ENCODE measurements at regions not wholly inside any gene's neighbourhood (a gene's known extent, or its start where the extent isn't known, plus 50 kb on each side); places are given as distances from the start of the nearest gene placed in this dataset.

DNA sequence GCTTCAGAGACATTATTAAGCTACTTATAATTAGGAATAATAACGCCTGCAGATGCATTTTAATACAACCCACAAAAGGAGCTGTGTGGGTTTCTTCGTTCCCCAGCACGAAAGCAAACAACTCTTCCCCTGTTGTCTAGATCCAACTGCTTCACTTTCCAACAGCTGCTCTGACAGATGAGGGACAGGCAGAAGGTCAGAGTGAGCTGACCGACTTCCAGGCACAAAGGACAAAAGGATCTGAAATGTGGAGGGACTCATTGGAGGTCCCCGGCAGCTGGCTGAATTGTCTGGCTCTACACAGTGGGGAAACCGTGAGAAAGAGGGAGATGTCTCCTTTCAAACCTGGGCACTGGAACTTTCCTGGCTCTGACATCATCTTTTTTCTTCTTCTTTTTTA, 79.1 kb upstream of the ALDH1B1 start:
- Histone ChIP-seq H3K4me1 (peaks cover 0 to 2% (median 0%) of the 10 kb centered on the region in 6 donors), H3K4me3 (no peak overlapping the region), H3K36me3 (no peaks in the 10 kb centered on the region), H3K27ac (no peak overlapping the region), H3K9me3 (no peaks in the 10 kb centered on the region), H3K27me3 (replicated peaks in 1 of 7) (peaks cover 0 to 31% (median 0%) of the 10 kb centered on the region in 7 donors)
- intact Hi-C loops (cut with DNase I; ENCODE audit: low total_unique reads), result no loop called here
- DNase-seq, result no peak
- TF ChIP-seq POLR2AphosphoS5 (IDR thresholded peaks at IDR 0.05) (no peak), POLR2A (IDR thresholded peaks at IDR 0.05) (no peak)
- TF ChIP-seq, protein P1, sequence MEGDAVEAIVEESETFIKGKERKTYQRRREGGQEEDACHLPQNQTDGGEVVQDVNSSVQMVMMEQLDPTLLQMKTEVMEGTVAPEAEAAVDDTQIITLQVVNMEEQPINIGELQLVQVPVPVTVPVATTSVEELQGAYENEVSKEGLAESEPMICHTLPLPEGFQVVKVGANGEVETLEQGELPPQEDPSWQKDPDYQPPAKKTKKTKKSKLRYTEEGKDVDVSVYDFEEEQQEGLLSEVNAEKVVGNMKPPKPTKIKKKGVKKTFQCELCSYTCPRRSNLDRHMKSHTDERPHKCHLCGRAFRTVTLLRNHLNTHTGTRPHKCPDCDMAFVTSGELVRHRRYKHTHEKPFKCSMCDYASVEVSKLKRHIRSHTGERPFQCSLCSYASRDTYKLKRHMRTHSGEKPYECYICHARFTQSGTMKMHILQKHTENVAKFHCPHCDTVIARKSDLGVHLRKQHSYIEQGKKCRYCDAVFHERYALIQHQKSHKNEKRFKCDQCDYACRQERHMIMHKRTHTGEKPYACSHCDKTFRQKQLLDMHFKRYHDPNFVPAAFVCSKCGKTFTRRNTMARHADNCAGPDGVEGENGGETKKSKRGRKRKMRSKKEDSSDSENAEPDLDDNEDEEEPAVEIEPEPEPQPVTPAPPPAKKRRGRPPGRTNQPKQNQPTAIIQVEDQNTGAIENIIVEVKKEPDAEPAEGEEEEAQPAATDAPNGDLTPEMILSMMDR (IDR thresholded peaks at IDR 0.05 in 8 of 11, conservative IDR thresholded peaks at IDR 0.05 in 3 of 11), result no peak
- WGBS, 5 donors, result 71 to 89% (median 76%) methylated on average over 6 of the region's 6 CpGs

DNA sequence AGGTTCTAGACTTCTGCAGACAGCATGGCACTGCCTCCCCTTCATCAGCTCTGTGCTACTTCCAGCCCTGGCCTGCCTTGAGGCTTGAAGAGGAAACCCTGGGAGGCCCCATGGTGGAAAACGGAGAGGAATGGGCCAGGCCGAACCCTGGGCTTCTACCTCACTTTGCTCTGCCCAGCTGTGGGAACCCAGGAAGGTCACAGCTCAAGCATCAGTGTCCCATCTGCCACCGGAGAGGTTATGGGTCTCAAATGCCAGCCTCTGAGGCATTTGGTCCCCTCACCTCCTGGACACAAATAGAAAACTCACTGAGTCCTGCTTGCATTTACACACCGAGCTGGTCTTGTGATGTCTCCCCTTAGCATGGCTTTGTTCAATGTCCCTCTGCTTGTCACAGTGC, 80.1 kb upstream of the ALDH1B1 start:
- WGBS, 5 donors, result 82 to 92% (median 88%) methylated on average over 3 to 4 of the region's 4 CpGs
- Histone ChIP-seq H3K27ac (no peak overlapping the region), H3K9me3 (no peaks in the 10 kb centered on the region), H3K4me1 (no peaks in the 10 kb centered on the region), H3K4me3 (no peak overlapping the region), H3K36me3 (no peaks in the 10 kb centered on the region), H3K27me3 (replicated peaks in 1 of 7) (peaks cover 0 to 34% (median 0%) of the 10 kb centered on the region in 7 donors)
- intact Hi-C loops (cut with DNase I; ENCODE audit: low total_unique reads), result no loop called here
- TF ChIP-seq POLR2AphosphoS5 (IDR thresholded peaks at IDR 0.05) (no peak), POLR2A (IDR thresholded peaks at IDR 0.05) (no peak)
- TF ChIP-seq, protein P1 (IDR thresholded peaks at IDR 0.05 in 8 of 11, conservative IDR thresholded peaks at IDR 0.05 in 3 of 11), result no peak
- DNase-seq, result no peak

DNA sequence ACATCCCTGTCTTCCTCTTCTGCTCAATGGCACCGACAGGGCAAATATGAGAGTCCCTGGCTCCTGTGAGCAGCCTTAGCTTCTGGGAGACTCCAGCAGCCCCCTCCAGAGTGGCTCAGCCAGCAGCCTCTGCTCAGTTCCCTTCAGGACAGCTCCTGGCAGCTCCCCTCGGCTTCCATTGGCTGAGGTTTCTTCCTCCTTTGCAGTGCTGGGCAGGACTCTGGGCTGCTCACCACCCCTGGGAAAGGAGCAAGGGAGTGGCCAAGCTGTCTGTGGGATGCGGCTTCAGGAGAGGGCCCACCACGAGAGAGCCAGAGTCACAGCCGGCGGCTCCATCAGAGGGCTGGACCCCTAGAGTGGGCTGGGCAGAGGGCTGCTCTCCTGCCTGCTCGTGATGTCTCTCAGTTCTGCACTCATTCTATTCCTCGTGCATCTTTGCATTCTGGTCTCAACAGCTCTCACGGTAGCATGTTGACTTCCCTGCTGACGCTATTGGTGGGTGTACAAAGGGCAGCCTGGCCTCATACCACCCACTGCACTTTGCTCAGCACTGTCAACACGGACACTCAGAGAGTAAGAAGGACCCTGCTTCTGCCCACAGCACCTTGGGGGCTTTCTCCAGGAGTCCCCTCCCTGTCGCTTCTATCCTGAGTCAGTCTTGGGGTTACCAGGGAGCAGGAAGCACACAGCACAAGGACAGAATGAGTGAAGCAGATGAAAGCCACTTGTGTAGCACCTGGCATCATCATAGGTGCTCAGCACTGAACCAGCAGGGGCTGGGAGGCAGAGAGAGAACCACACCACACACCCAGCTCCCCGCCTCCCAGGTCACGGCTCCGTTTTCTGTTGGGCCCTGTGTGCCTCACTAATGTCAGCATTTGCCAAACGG, 80.9 kb upstream of the ALDH1B1 start:
- H3K4me1 ChIP-seq, result no peaks in the 10 kb centered on the region
- H3K9me3 ChIP-seq, result no peaks in the 10 kb centered on the region
- peaks cover 0 to 34% (median 0%) of the 10 kb centered on the region in 7 donors for H3K27me3 ChIP-seq (replicated peaks in 1 of 7)
- no peak overlapping the region for H3K4me3 ChIP-seq
- 54 to 72% (median 61%) methylated on average over 13 to 16 of the region's 16 CpGs for WGBS, 5 donors
- H3K36me3 ChIP-seq, result no peaks in the 10 kb centered on the region
- TF ChIP-seq POLR2AphosphoS5 (IDR thresholded peaks at IDR 0.05) (no peak), POLR2A (IDR thresholded peaks at IDR 0.05) (no peak)
- TF ChIP-seq, protein P1 (IDR thresholded peaks at IDR 0.05 in 8 of 11, conservative IDR thresholded peaks at IDR 0.05 in 3 of 11), result no peak
- intact Hi-C loops (cut with DNase I; ENCODE audit: low total_unique reads), result no loop called here
- H3K27ac ChIP-seq, result no peak overlapping the region
- no peak for DNase-seq

All from spleen (tissue), 11 donors.